Activated CD8-positive, alpha-beta memory T cell treated with anti-CD3 and anti-CD28 coated beads, Interleukin-2, amount 50 U/mL, for 24 hours (primary cell): ENCODE measurements at regions not wholly inside any gene's neighbourhood (a gene's known extent, or its start where the extent isn't known, plus 50 kb on each side); places are given as distances from the start of the nearest gene placed in this dataset.

Experiments used
- DNase-seq: peaks from one replicate; pipeline ENCODE4 v3.0.0-alpha.2; 2020; ENCODE audit errors: extremely low read depth

- DNase-seq, result no peak
Measured at GRCh38 chr11:109554951-109555350, 133.0 kb downstream of the C11orf87 start.

- DNase-seq, result no peak
Measured at GRCh38 chr11:109564241-109564640, 142.3 kb downstream of the C11orf87 start.

- DNase-seq, result no peak
Measured at GRCh38 chr11:109582470-109582869, 160.5 kb downstream of the C11orf87 start.

- DNase-seq, result no peak
Measured at GRCh38 chr11:109584001-109584972, 162.3 kb downstream of the C11orf87 start.

GRCh38 chr11:109586789-109587188 lies 164.8 kb downstream of the C11orf87 start:
- DNase-seq, result no peak

- DNase-seq, result no peak
Measured at GRCh38 chr11:109590782-109591181, 168.8 kb downstream of the C11orf87 start.

GRCh38 chr11:109597336-109597735 lies 175.3 kb downstream of the C11orf87 start:
- no peak for DNase-seq

- DNase-seq, result no peak
Measured at GRCh38 chr11:109604481-109605400, 182.8 kb downstream of the C11orf87 start.

- no peak for DNase-seq
Measured at GRCh38 chr11:109606256-109606655, 184.3 kb downstream of the C11orf87 start.

GRCh38 chr11:109609454-109610185 lies 187.6 kb downstream of the C11orf87 start:
- no peak for DNase-seq

GRCh38 chr11:109612496-109612895 lies 190.5 kb downstream of the C11orf87 start:
- no peak for DNase-seq

GRCh38 chr11:109619498-109619897 lies 197.5 kb downstream of the C11orf87 start:
- no peak for DNase-seq

- DNase-seq, result no peak
Measured at GRCh38 chr11:109629734-109630133, 207.7 kb downstream of the C11orf87 start.

GRCh38 chr11:109641549-109641948 lies 219.6 kb downstream of the C11orf87 start:
- DNase-seq, result no peak

GRCh38 chr11:109644152-109644551 lies 222.2 kb downstream of the C11orf87 start:
- DNase-seq, result no peak

- no peak for DNase-seq
Measured at GRCh38 chr11:109648804-109649203, 226.8 kb downstream of the C11orf87 start.

- DNase-seq, result no peak
Measured at GRCh38 chr11:109654091-109654490, 232.1 kb downstream of the C11orf87 start.

GRCh38 chr11:109658190-109658589 lies 236.2 kb downstream of the C11orf87 start:
- DNase-seq, result no peak

GRCh38 chr11:109667719-109668118 lies 245.7 kb downstream of the C11orf87 start:
- no peak for DNase-seq

GRCh38 chr11:109668973-109669634 lies 247.1 kb downstream of the C11orf87 start:
- no peak for DNase-seq

- DNase-seq, result no peak
Measured at GRCh38 chr11:109677231-109677630, 255.2 kb downstream of the C11orf87 start.
